CD4-positive, alpha-beta T cell treated with Interferon alpha-2 for 1 hour (primary cell): ENCODE measurements at regions not wholly inside any gene's neighbourhood (a gene's known extent, or its start where the extent isn't known, plus 50 kb on each side); places are given as distances from the start of the nearest gene placed in this dataset.
A peak's percentile ranks its signal among the peaks of the same experiment; 100 is the strongest.

Experiments
- DNase-seq, 2 donors: peaks; one replicate each; pipeline ENCODE4 v3.0.0-alpha.2; 2020 to 2022

- no peak for DNase-seq
Measured at GRCh38 chr17:5695480-5695879, 111.2 kb upstream of the NLRP1 start.

GRCh38 chr17:5698959-5699358 is 114.7 kb upstream of the NLRP1 start:
- no peak for DNase-seq

GRCh38 chr17:5699814-5700213 is 115.5 kb upstream of the NLRP1 start:
- no peak for DNase-seq

GRCh38 chr17:5700745-5701144 is 116.4 kb upstream of the NLRP1 start:
- DNase-seq = no peak

- no peak for DNase-seq
Measured at GRCh38 chr17:5701381-5701780, 117.1 kb upstream of the NLRP1 start.

GRCh38 chr17:5702951-5703510 is 118.7 kb upstream of the NLRP1 start:
- DNase-seq = no peak

- DNase-seq = no peak
Measured at GRCh38 chr17:5703736-5704135, 119.4 kb upstream of the NLRP1 start.

- DNase-seq = no peak
Measured at GRCh38 chr17:5705081-5705875, 121.0 kb upstream of the NLRP1 start.

GRCh38 chr17:5705876-5706576 is 121.7 kb upstream of the NLRP1 start:
- no peak for DNase-seq

GRCh38 chr17:5706577-5707210 is 122.4 kb upstream of the NLRP1 start:
- DNase-seq = peak; percentile 54 to 61

GRCh38 chr17:5707482-5707881 is 123.2 kb upstream of the NLRP1 start:
- DNase-seq = no peak

GRCh38 chr17:5708344-5708743 is 124.0 kb upstream of the NLRP1 start:
- DNase-seq = no peak

GRCh38 chr17:5711344-5711743 is 127.0 kb upstream of the NLRP1 start:
- DNase-seq = no peak

- DNase-seq = no peak
Measured at GRCh38 chr17:5714993-5715392, 130.7 kb upstream of the NLRP1 start.

- DNase-seq = peak in 1 of 2 donors; percentile 13
Measured at GRCh38 chr17:5715478-5715877, 131.2 kb upstream of the NLRP1 start.

GRCh38 chr17:5718726-5719125 is 134.4 kb upstream of the NLRP1 start:
- DNase-seq = no peak

- no peak for DNase-seq
Measured at GRCh38 chr17:5719976-5720375, 135.7 kb upstream of the NLRP1 start.

GRCh38 chr17:5730373-5730772 is 146.1 kb upstream of the NLRP1 start:
- DNase-seq = no peak

- DNase-seq = no peak
Measured at GRCh38 chr17:5740937-5741336, 156.6 kb upstream of the NLRP1 start.

GRCh38 chr17:5741810-5742209 is 157.5 kb upstream of the NLRP1 start:
- DNase-seq = no peak

GRCh38 chr17:5745111-5745813 is 161.0 kb upstream of the NLRP1 start:
- DNase-seq = no peak

- DNase-seq = no peak
Measured at GRCh38 chr17:5747276-5747675, 163.0 kb upstream of the NLRP1 start.

GRCh38 chr17:5747964-5748363 is 163.7 kb upstream of the NLRP1 start:
- no peak for DNase-seq
